GM18861 (cell line): ENCODE measurements at regions not wholly inside any gene's neighbourhood (a gene's known extent, or its start where the extent isn't known, plus 50 kb on each side); places are given as distances from the start of the nearest gene placed in this dataset.

Experiments used
- ATAC-seq: cut with Tn5 transposase; IDR thresholded peaks from one replicate; pipeline ENCODE4 v1.9.1; 2021; ENCODE audit not compliant: unreplicated experiment

- no peak for ATAC-seq
Observed at GRCh38 chr12:42774238-42774637, 184.7 kb upstream of the PRICKLE1 start.

DNA sequence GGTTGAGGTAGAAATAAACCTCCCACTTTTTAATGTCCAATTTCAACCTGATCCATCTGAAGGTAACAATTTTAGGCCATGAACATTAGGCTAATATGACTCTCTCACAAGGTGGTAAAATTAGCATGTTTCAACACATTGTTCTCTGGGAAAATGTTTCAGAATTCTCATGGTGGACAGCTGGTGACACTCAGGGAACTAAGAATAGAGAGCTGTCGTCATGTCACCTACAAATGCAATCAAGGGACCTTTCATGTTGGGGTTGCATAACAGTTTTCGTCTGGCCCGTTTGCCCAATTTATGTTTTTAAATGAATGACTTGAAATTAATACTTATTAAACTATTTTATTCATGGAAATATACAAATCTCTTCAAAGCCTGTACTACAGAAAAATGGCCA, 180.7 kb upstream of the PRICKLE1 start:
- ATAC-seq: no peak

- no peak for ATAC-seq
Observed at GRCh38 chr12:42769455-42769854, 179.9 kb upstream of the PRICKLE1 start.

GRCh38 chr12:42767998-42768397, 178.5 kb upstream of the PRICKLE1 start:
- no peak for ATAC-seq

DNA sequence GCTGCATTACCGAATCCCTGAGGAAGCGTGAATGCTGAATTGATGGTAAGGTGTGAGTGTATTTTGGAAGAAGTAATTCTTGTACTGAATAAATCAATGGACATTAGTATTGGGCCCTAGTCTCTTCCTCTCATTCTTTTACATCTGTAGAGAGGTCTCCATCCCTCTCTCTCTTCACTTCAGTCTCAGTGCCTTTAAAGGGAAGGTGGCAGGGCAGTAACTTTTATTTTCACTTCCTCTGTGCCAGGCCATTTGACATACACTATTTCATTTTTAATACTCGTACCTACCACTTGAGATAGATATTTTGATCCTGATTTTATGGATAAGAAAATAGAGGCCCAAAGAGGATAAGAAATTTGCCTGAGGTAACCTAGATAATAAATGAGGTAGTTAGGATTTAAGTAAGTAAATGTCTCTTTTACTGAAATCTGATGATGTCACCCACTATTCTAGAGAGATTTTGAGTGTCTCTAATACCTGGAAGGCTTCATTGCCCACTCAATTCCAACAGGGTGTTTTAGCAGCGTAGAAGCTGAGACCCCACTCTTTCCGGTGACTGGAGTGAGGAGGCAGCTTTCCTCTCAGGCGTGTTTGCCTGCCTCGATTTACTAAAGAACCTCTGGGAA, 177.9 kb upstream of the PRICKLE1 start:
- peak; percentile 27 for ATAC-seq

- peak; percentile 42 for ATAC-seq
Observed at GRCh38 chr12:42766754-42767153, 177.2 kb upstream of the PRICKLE1 start.

- ATAC-seq: no peak
Observed at GRCh38 chr12:42766026-42766425, 176.5 kb upstream of the PRICKLE1 start.

DNA sequence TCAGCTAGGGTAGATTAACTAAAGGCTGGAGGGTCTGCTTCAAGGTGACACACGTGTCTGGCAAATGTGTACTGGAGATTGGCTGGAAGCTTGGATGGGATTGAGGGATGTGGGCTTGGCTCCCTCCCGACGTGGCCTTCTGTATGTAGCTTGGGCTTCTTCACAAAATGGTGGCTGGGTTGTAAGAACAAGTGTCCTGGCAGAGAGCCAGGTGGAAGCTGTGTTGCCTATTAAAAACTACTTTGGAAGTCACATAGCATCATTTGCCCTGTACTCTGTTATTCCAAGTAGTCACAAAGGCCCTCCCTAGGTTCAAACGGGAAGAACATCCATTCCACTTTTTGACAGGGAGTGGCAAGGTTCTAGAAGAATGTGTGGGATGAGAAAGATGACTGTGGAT, 174.1 kb upstream of the PRICKLE1 start:
- ATAC-seq: no peak

GRCh38 chr12:42762395-42762925, 172.9 kb upstream of the PRICKLE1 start:
- ATAC-seq: peak; percentile 2

- ATAC-seq: no peak
Observed at GRCh38 chr12:42761601-42762350, 172.2 kb upstream of the PRICKLE1 start.

- ATAC-seq: no peak
Observed at GRCh38 chr12:42761086-42761485, 171.5 kb upstream of the PRICKLE1 start.

DNA sequence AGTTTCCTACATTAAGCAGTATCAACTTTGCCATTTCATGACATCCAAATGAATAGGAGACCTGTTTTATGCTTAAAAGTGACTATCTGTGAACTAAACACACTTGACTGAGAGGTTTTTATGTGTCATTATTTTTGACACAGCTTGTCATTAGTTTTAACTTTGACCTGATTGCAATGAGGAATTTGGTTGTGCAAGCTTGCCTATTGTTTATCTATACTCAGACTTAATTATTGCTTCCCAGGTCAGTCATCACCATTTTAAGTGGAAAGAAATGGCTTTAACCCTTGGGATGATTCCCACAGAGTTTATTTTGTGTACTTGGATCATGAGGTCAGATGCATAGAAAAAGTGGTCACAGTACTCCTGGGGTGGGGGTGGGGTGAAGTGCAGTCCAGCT, 171.0 kb upstream of the PRICKLE1 start:
- no peak for ATAC-seq

DNA sequence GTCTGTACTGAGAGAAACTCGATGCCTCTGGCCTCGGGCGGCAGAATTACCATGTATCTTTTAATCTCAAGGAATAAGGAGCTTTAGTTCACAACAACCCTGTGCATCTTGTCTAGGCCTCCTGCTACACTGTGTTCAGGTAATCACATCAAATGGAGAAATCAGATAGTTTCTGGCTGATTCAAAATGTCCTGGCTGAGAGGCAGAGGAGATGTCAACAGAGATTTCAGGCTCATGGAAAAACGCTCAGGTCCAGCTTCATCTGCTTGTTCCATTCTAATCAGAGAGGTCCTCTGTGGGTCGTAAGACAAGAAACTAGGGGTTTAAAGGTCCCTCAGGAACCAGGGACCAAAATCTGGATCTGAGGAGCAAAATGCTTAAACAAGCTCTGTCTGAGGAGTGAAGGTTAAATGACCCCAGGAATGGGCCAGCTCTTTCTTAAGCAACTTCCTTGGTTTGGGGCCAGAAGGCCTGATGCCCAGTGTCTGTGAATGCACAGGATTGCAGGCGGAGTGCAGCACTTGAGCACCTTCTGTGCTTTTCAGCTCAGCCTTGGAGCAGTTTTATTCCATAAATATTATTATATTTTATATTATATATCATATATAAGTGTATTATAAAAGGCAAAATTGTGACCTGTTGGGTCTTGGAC, 170.2 kb upstream of the PRICKLE1 start:
- no peak for ATAC-seq

GRCh38 chr12:42758806-42759205, 169.3 kb upstream of the PRICKLE1 start:
- no peak for ATAC-seq

- ATAC-seq: no peak
Observed at GRCh38 chr12:42757624-42758119, 168.1 kb upstream of the PRICKLE1 start.

GRCh38 chr12:42756841-42757623, 167.5 kb upstream of the PRICKLE1 start:
- peak; percentile 50 for ATAC-seq

DNA sequence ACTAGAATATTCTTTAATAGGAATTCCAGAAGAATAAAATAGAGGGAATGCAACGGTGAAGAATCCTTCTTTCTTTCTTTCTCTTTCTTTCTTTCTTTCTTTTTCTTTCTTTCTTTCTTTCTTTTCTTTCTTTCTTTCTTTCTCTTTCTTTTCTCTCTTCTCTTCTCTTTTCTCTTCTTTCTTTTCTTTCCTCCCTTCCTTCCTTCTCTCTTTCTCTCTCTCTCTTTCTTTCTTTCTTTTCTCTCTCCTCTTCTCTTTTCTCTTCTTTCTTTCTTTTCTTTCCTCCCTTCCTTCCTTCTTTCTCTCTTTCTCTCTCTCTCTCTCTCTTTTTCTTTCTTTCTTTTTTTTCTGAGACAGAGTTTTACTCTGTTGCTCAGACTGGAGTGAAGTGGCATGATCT, 160.8 kb upstream of the PRICKLE1 start:
- ATAC-seq: no peak

DNA sequence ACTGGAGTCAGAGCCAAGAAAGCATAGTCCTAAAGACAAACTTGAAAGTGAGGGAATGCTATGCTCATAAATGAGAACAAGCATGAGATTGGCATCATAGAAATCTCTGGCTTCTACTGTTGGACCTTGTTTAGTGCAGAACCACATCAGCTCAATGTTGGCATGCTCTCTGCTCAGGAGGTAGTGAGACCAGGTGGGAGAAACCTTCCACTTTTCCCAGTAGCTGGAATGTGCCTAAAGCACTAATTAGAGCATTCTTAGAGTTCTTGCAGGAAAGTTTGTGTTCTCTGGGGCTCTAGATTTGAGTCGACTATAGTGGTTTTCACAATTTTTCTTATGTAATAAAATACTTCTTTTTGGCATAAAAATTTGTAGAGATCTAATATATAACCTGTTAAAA, 159.7 kb upstream of the PRICKLE1 start:
- ATAC-seq: no peak

DNA sequence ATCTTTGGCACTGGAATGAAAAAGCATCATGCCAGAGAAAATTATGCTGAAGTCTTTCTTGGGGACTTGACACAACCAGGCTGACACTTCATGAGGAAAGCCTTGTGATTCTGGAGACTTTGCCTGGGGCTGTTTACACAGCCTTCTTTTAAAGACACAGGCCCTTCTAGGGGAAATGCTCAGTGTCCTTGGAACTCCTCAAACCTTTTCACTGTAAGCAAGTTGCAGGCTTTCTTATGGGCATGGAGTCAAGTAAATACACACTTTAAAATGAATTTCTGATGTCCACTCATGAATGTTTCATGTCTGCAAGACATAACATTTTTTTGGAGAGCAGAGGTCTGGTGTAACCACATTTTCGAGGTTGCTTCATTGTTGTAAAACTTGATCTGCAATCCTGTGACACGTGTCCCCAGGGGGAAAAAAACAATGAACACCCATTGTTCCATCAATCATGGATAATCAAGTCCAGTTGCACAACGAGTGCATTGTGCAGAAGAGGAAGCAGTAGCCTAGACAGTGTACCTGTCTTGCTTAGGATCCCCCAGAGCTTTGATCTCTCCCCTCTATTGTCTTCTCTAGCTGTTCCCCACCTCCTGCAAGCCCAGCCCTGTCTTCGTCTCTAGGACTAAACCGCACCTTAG, 155.1 kb upstream of the PRICKLE1 start:
- no peak for ATAC-seq

DNA sequence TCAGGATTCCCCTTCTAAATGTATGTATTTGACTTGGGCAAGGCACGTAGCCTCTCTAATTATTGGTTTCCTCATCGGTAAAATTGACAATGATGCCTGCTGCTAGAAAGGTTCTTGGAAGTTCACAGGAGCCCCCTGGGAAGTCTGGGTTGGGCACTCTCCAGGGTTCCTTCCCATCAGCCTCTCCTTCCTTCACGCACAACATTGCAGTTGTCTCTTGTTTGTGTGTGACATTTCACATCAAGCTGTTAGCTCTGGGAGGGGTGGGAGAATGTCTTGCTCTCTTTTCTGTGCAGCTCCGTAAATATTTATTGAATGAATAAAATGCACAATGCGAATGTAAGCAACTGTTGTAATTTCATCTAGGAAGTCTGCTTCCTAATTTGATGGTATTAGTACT, 153.2 kb upstream of the PRICKLE1 start:
- no peak for ATAC-seq
